ENCODE measurements at regions not wholly inside any gene's neighbourhood (a gene's known extent, or its start where the extent isn't known, plus 50 kb on each side); places are given as distances from the start of the nearest gene placed in this dataset.

- TF ChIP-seq POLR2AphosphoS5 (IDR thresholded peaks at IDR 0.05; ENCODE audit: insufficient read depth, low read depth, low read length), result no peak
- TF ChIP-seq, protein P1, sequence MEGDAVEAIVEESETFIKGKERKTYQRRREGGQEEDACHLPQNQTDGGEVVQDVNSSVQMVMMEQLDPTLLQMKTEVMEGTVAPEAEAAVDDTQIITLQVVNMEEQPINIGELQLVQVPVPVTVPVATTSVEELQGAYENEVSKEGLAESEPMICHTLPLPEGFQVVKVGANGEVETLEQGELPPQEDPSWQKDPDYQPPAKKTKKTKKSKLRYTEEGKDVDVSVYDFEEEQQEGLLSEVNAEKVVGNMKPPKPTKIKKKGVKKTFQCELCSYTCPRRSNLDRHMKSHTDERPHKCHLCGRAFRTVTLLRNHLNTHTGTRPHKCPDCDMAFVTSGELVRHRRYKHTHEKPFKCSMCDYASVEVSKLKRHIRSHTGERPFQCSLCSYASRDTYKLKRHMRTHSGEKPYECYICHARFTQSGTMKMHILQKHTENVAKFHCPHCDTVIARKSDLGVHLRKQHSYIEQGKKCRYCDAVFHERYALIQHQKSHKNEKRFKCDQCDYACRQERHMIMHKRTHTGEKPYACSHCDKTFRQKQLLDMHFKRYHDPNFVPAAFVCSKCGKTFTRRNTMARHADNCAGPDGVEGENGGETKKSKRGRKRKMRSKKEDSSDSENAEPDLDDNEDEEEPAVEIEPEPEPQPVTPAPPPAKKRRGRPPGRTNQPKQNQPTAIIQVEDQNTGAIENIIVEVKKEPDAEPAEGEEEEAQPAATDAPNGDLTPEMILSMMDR (IDR thresholded peaks at IDR 0.05; ENCODE audit: extremely low read depth in 1 of 2, insufficient read depth in 1 of 2, low read depth in 1 of 2, low read length in 2 of 2), result no peak
Observed at GRCh38 chr3:87996882-87997281, 61.9 kb downstream of the CGGBP1 start.
